ENCODE measurements at regions not wholly inside any gene's neighbourhood (a gene's known extent, or its start where the extent isn't known, plus 50 kb on each side); places are given as distances from the start of the nearest gene placed in this dataset.
A peak's percentile ranks its signal among the peaks of the same experiment; 100 is the strongest.
"Not testable (repeated sequence)": the region's sequence is repeated elsewhere in the genome, so short reads cannot be mapped to it uniquely, and the experiment has no call there.

GRCh38 chr10:36759141-36759805 is 366.1 kb upstream of the ANKRD30A start:
- no peak for DNase-seq

GRCh38 chr10:36748128-36748871 is 377.1 kb upstream of the ANKRD30A start:
- no peak for DNase-seq

- no peak for DNase-seq
Measured at GRCh38 chr10:36739884-36740445, 385.4 kb upstream of the ANKRD30A start.

GRCh38 chr10:36738738-36739431 is 386.5 kb upstream of the ANKRD30A start:
- no peak for DNase-seq

- no peak for DNase-seq
Measured at GRCh38 chr10:36736311-36736710, 389.1 kb upstream of the ANKRD30A start.

GRCh38 chr10:36734590-36734989 is 390.8 kb upstream of the ANKRD30A start:
- not testable (repeated sequence) for DNase-seq

- no peak for DNase-seq
Measured at GRCh38 chr10:36730316-36730715, 395.1 kb upstream of the ANKRD30A start.

- no peak for DNase-seq
Measured at GRCh38 chr10:36728626-36729025, 396.8 kb upstream of the ANKRD30A start.

- peak; percentile 64 for DNase-seq
Measured at GRCh38 chr10:36725581-36726520, 399.5 kb upstream of the ANKRD30A start.

- no peak for DNase-seq
Measured at GRCh38 chr10:36722777-36723176, 402.6 kb upstream of the ANKRD30A start.

- no peak for DNase-seq
Measured at GRCh38 chr10:36721871-36722270, 403.5 kb upstream of the ANKRD30A start.

GRCh38 chr10:36720895-36721294 is 404.5 kb upstream of the ANKRD30A start:
- no peak for DNase-seq

GRCh38 chr10:36717118-36717517 is 408.3 kb upstream of the ANKRD30A start:
- DNase-seq: no peak

- DNase-seq: no peak
Measured at GRCh38 chr10:36716291-36716690, 409.1 kb upstream of the ANKRD30A start.

GRCh38 chr10:36712695-36713094 is 412.7 kb upstream of the ANKRD30A start:
- DNase-seq: no peak

- DNase-seq: no peak
Measured at GRCh38 chr10:36711361-36711760, 414.0 kb upstream of the ANKRD30A start.

GRCh38 chr10:36704124-36704523 is 421.3 kb upstream of the ANKRD30A start:
- no peak for DNase-seq

GRCh38 chr10:36703179-36703578 is 422.2 kb upstream of the ANKRD30A start:
- DNase-seq: no peak

- DNase-seq: no peak
Measured at GRCh38 chr10:36700123-36700522, 425.3 kb upstream of the ANKRD30A start.

GRCh38 chr10:36692759-36693158 is 432.6 kb upstream of the ANKRD30A start:
- no peak for DNase-seq

GRCh38 chr10:36688717-36689116 is 436.7 kb upstream of the ANKRD30A start:
- DNase-seq: no peak

- DNase-seq: no peak
Measured at GRCh38 chr10:36683421-36683820, 442.0 kb upstream of the ANKRD30A start.

Measured in DMS 273 treated with DMSO at 0.1 percent for 48 hours (cell line).